ENCODE measurements at regions not wholly inside any gene's neighbourhood (a gene's known extent, or its start where the extent isn't known, plus 50 kb on each side); places are given as distances from the start of the nearest gene placed in this dataset.

DNA sequence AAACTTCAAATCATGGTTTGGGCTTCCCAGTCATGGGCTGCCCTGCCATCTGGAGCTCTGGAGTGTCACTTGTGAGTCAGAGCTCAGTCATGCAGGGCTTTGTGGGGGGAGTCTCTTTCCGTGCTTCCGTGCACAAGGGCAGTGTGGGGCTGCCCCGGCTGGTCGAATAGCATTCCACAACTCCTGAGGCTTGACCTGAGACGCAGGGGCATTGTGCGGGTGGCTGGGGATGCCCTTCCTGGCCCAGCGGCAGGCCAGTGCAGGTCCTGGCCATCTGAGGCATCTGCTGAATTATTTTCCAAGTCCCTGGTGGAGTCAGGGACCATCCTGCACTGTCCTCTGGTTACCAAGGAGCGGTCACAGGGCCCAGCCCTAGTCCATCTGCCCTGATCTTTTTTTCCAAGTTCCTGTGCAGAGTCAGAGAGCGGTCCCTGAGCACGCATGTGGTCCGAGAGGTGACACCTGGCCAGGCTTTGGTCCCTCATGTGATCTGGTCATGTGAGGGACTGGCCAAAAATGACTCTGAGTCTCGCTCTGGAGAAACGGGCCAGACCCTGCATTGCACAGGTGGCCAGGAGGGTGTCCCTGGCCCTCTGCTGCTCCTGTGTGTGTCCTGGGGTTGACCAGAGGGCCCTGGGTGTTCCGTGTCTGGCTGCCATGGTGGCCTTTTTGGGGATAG is 167.0 kb upstream of the ALG10B start:
- TF ChIP-seq, protein P1, sequence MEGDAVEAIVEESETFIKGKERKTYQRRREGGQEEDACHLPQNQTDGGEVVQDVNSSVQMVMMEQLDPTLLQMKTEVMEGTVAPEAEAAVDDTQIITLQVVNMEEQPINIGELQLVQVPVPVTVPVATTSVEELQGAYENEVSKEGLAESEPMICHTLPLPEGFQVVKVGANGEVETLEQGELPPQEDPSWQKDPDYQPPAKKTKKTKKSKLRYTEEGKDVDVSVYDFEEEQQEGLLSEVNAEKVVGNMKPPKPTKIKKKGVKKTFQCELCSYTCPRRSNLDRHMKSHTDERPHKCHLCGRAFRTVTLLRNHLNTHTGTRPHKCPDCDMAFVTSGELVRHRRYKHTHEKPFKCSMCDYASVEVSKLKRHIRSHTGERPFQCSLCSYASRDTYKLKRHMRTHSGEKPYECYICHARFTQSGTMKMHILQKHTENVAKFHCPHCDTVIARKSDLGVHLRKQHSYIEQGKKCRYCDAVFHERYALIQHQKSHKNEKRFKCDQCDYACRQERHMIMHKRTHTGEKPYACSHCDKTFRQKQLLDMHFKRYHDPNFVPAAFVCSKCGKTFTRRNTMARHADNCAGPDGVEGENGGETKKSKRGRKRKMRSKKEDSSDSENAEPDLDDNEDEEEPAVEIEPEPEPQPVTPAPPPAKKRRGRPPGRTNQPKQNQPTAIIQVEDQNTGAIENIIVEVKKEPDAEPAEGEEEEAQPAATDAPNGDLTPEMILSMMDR (IDR thresholded peaks at IDR 0.05; ENCODE audit: control extremely low read depth in 1 of 3, insufficient read depth in 1 of 3, low read depth in 1 of 3, low read length in 3 of 3), result no peak
- TF ChIP-seq BRCA1 (IDR thresholded peaks at IDR 0.05; ENCODE audit: low read depth, low read length), result no peak
- no peak for TF ChIP-seq CHD2 (IDR thresholded peaks at IDR 0.05; ENCODE audit: low read length)
- TF ChIP-seq POLR2AphosphoS5 (IDR thresholded peaks at IDR 0.05; ENCODE audit: low read depth, low read length), result no peak
- no peak for TF ChIP-seq RAD21 (IDR thresholded peaks at IDR 0.05 in 1 of 2, conservative IDR thresholded peaks at IDR 0.05 in 1 of 2; ENCODE audit: low read depth in 2 of 2, low read length in 2 of 2)
- TF ChIP-seq RXRA (IDR thresholded peaks at IDR 0.05; ENCODE audit: insufficient read depth, low read depth, low read length), result no peak
- TF ChIP-seq, protein P2, sequence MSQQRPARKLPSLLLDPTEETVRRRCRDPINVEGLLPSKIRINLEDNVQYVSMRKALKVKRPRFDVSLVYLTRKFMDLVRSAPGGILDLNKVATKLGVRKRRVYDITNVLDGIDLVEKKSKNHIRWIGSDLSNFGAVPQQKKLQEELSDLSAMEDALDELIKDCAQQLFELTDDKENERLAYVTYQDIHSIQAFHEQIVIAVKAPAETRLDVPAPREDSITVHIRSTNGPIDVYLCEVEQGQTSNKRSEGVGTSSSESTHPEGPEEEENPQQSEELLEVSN (IDR thresholded peaks at IDR 0.05), result no peak
